ENCODE measurements at regions not wholly inside any gene's neighbourhood (a gene's known extent, or its start where the extent isn't known, plus 50 kb on each side); places are given as distances from the start of the nearest gene placed in this dataset.

GRCh38 chr2:83795777-83796176 is 663.3 kb downstream of the SUCLG1 start:
- no peak for TF ChIP-seq CTCF (conservative IDR thresholded peaks at IDR 0.05; ENCODE audit: low read length)
- TF ChIP-seq EZH2phosphoT487 (IDR thresholded peaks at IDR 0.05; ENCODE audit: borderline replicate concordance), result no peak

All from Loucy (cell line).